Upper lobe of left lung (tissue), 6 donors: ENCODE measurements at regions not wholly inside any gene's neighbourhood (a gene's known extent, or its start where the extent isn't known, plus 50 kb on each side); places are given as distances from the start of the nearest gene placed in this dataset.
A peak's percentile ranks its signal among the peaks of the same experiment; 100 is the strongest.

Experiments used
- ATAC-seq, 2 donors: fragments of 200-7000 bp; cut with Tn5 transposase; one replicate each; pipeline ENCODE4 v1.9.1; 2022; ENCODE audit warnings: mild to moderate bottlenecking in 2 of 2, moderate library complexity in 2 of 2; ENCODE audit not compliant: low FRiP score in 2 of 2
- DNase-seq, 2 donors: peaks; one replicate each; pipeline ENCODE4 v3.0.0-alpha.2; 2019 to 2020
- H3K27ac ChIP-seq, 4 donors: fragments of 200-600 bp; sonication (generic); one replicate each; pipeline ENCODE4 v1.5.1; 2016 to 2019
- H3K27me3 ChIP-seq, 4 donors: fragments of 200-600 bp; sonication (generic); one replicate each; pipeline ENCODE4 v1.5.1; 2017 to 2019
- H3K36me3 ChIP-seq, 4 donors: fragments of 200-600 bp; sonication (generic); one replicate each; pipeline ENCODE4 v1.5.1; 2016 to 2019
- H3K4me1 ChIP-seq, 4 donors: fragments of 200-600 bp; sonication (generic); one replicate each; pipeline ENCODE4 v1.5.1; 2018 to 2019
- H3K4me3 ChIP-seq, 4 donors: fragments of 200-600 bp; sonication (generic); one replicate each; pipeline ENCODE4 v1.5.1; 2017 to 2019; ENCODE audit warnings: mild to moderate bottlenecking in 2 of 4, moderate library complexity in 1 of 4
- H3K9me3 ChIP-seq, 4 donors: fragments of 200-600 bp; sonication (generic); one replicate each; pipeline ENCODE4 v1.5.1; 2018 to 2019
- CTCF ChIP-seq, 6 experiments: fragments of 450-650 bp in 4 of 6; fragments of 200-600 bp in 2 of 6; sonication (generic) in 2 of 6; IDR thresholded peaks; one replicate each; pipeline ENCODE4 v1.5.1; 2016 to 2019; ENCODE audit warnings: antibody characterized with exemption in 6 of 6
- EP300 ChIP-seq, 4 donors: sonication (generic); formaldehyde crosslinking; IDR thresholded peaks; one replicate each; pipeline ENCODE4 v1.5.1; 2017; ENCODE audit warnings: antibody characterized with exemption in 4 of 4, control low read depth in 2 of 4
- POLR2A ChIP-seq, 4 donors: fragments of 450-650 bp; IDR thresholded peaks; one replicate each; pipeline ENCODE4 v1.5.1; 2016 to 2017; ENCODE audit warnings: antibody characterized with exemption in 4 of 4, mild to moderate bottlenecking in 2 of 4
- POLR2AphosphoS5 ChIP-seq, 2 donors: sonication (generic); formaldehyde crosslinking; IDR thresholded peaks; one replicate each; pipeline ENCODE4 v1.5.1; 2017; ENCODE audit warnings: antibody characterized with exemption in 2 of 2
- WGBS, 2 donors: methylation state at CpG; one replicate each; pipeline ENCODE4 v1.1.5; 2017 to 2018; 5-methylcytosine and 5-hydroxymethylcytosine counted together
- donor health status: DM: no; HTN: no; CAD: no; lungs with moderate emphysema.
- donor health status: DM: no; HTN: yes; CAD: no; lungs with severe emphysema.

- H3K36me3 ChIP-seq: no peaks in the 10 kb centered on the region
- TF ChIP-seq CTCF (IDR thresholded peaks at IDR 0.05): no peak
- TF ChIP-seq EP300 (IDR thresholded peaks at IDR 0.05): no peak
- TF ChIP-seq POLR2A (IDR thresholded peaks at IDR 0.05): no peak
- no peak for TF ChIP-seq POLR2AphosphoS5 (IDR thresholded peaks at IDR 0.05)
- H3K27ac ChIP-seq: no peak overlapping the region
- no peaks in the 10 kb centered on the region for H3K9me3 ChIP-seq
- H3K4me3 ChIP-seq: no peak overlapping the region
- DNase-seq (peak in 1 of 2 donors; percentile 73), ATAC-seq (no peak)
- H3K4me1 ChIP-seq: no peaks in the 10 kb centered on the region
- 94 to 95% methylated on average over 2 to 18 of the region's 28 CpGs for WGBS, 2 donors
- no peaks in the 10 kb centered on the region for H3K27me3 ChIP-seq
Measured at GRCh38 chr10:65811931-65812525, 1113.8 kb upstream of the LRRTM3 start.

- no peak for ATAC-seq
- TF ChIP-seq EP300 (IDR thresholded peaks at IDR 0.05) (no peak), POLR2A (IDR thresholded peaks at IDR 0.05) (no peak), CTCF (IDR thresholded peaks at IDR 0.05) (no peak), POLR2AphosphoS5 (IDR thresholded peaks at IDR 0.05) (no peak)
- WGBS, 2 donors: 31 to 88% methylated on average over 1 of the region's 1 CpG
Measured at GRCh38 chr10:65816536-65816935, 1109.3 kb upstream of the LRRTM3 start.

GRCh38 chr10:65818990-65819389, 1106.8 kb upstream of the LRRTM3 start:
- DNase-seq (no peak), ATAC-seq (no peak)
- Histone ChIP-seq H3K4me3 (no peak overlapping the region), H3K27ac (no peak overlapping the region), H3K4me1 (no peaks in the 10 kb centered on the region), H3K9me3 (peaks cover 0 to 3% (median 0%) of the 10 kb centered on the region in 4 donors), H3K36me3 (no peaks in the 10 kb centered on the region), H3K27me3 (no peaks in the 10 kb centered on the region)
- 84 to 87% methylated on average over 3 of the region's 3 CpGs for WGBS, 2 donors
- TF ChIP-seq EP300 (IDR thresholded peaks at IDR 0.05): no peak
- no peak for TF ChIP-seq POLR2A (IDR thresholded peaks at IDR 0.05)
- TF ChIP-seq CTCF (IDR thresholded peaks at IDR 0.05): no peak
- TF ChIP-seq POLR2AphosphoS5 (IDR thresholded peaks at IDR 0.05): no peak

More at GRCh38 chr10:65816536-65816935, 1109.3 kb upstream of the LRRTM3 start:
- Histone ChIP-seq H3K9me3 (no peaks in the 10 kb centered on the region), H3K36me3 (no peaks in the 10 kb centered on the region), H3K27me3 (no peaks in the 10 kb centered on the region), H3K4me1 (no peaks in the 10 kb centered on the region), H3K27ac (no peak overlapping the region), H3K4me3 (no peak overlapping the region)
- DNase-seq: no peak

GRCh38 chr10:65827359-65827758, 1098.5 kb upstream of the LRRTM3 start:
- H3K27ac ChIP-seq: no peak overlapping the region
- DNase-seq (peak in 1 of 2 donors; percentile 30), ATAC-seq (peak; percentile 14 to 80)
- no peaks in the 10 kb centered on the region for H3K27me3 ChIP-seq
- H3K4me3 ChIP-seq: no peak overlapping the region
- H3K9me3 ChIP-seq: peaks cover 0 to 3% (median 0%) of the 10 kb centered on the region in 4 donors
- TF ChIP-seq POLR2AphosphoS5 (IDR thresholded peaks at IDR 0.05): no peak
- H3K4me1 ChIP-seq: no peaks in the 10 kb centered on the region
- 50 to 52% methylated on average over 1 of the region's 1 CpG for WGBS, 2 donors
- H3K36me3 ChIP-seq: no peaks in the 10 kb centered on the region

- ATAC-seq (no peak), DNase-seq (no peak)
- H3K4me1 ChIP-seq: no peaks in the 10 kb centered on the region
- H3K27me3 ChIP-seq: no peaks in the 10 kb centered on the region
- H3K9me3 ChIP-seq: no peaks in the 10 kb centered on the region
- no peak overlapping the region for H3K4me3 ChIP-seq
- TF ChIP-seq POLR2A (IDR thresholded peaks at IDR 0.05) (no peak), CTCF (IDR thresholded peaks at IDR 0.05) (no peak), EP300 (IDR thresholded peaks at IDR 0.05) (no peak), POLR2AphosphoS5 (IDR thresholded peaks at IDR 0.05) (no peak)
- H3K27ac ChIP-seq: no peak overlapping the region
- H3K36me3 ChIP-seq: no peaks in the 10 kb centered on the region
Measured at GRCh38 chr10:65838811-65839210, 1087.0 kb upstream of the LRRTM3 start.
